Ovary (tissue), 7 donors: ENCODE measurements at regions not wholly inside any gene's neighbourhood (a gene's known extent, or its start where the extent isn't known, plus 50 kb on each side); places are given as distances from the start of the nearest gene placed in this dataset.

ENCODE experiments used
- DNase-seq, 5 donors: peaks; one replicate each; pipeline ENCODE4 v3.0.0-alpha.2; 2019 to 2020
- H3K27ac ChIP-seq, 2 donors: fragments of 200-600 bp; one replicate each; pipeline versions ENCODE4 v1.5.1 to v1.8.0; 2019 to 2022
- H3K27me3 ChIP-seq: fragments of 200-600 bp; one replicate; pipeline ENCODE4 v1.8.0; 2022
- H3K36me3 ChIP-seq: fragments of 200-600 bp; sonication (generic); one replicate; pipeline ENCODE4 v1.5.1; 2019
- H3K4me1 ChIP-seq: one replicate; pipeline ENCODE4 v1.8.1; 2013; ENCODE audit warnings: mild to moderate bottlenecking, moderate library complexity; ENCODE audit not compliant: insufficient read depth
- H3K4me3 ChIP-seq: fragments of 200-600 bp; sonication (generic); one replicate; pipeline ENCODE4 v1.5.1; 2017
- H3K9me3 ChIP-seq, 2 donors: fragments of 200-600 bp in 1 of 2; sonication (generic) in 1 of 2; one replicate each; pipeline versions ENCODE4 v1.5.1 to v1.8.1; 2013 to 2019; ENCODE audit warnings: mild to moderate bottlenecking in 1 of 2, moderate library complexity in 1 of 2
- CTCF ChIP-seq, 3 donors: fragments of 450-650 bp in 2 of 3; fragments of 200-600 bp in 1 of 3; IDR thresholded peaks; one replicate each; pipeline versions ENCODE4 v1.5.1 to v1.8.0; 2016 to 2022; ENCODE audit warnings: antibody characterized with exemption in 3 of 3, mild to moderate bottlenecking in 1 of 3
- EP300 ChIP-seq: sonication (generic); formaldehyde crosslinking; IDR thresholded peaks from one replicate; pipeline ENCODE4 v1.6.1; 2017; ENCODE audit warnings: antibody characterized with exemption
- POLR2A ChIP-seq: fragments of 450-650 bp; IDR thresholded peaks from one replicate; pipeline ENCODE4 v1.6.1; 2017; ENCODE audit warnings: antibody characterized with exemption, mild to moderate bottlenecking, moderate library complexity
- WGBS, 3 donors: extraction: QIAGEN DNeasy Blood & Tissue Kit in 1 of 3; methylation state at CpG; one replicate each; pipeline versions ENCODE4 v1.1.5 to v1.1.7; 2013 to 2017; 5-methylcytosine and 5-hydroxymethylcytosine counted together
- intact Hi-C, 4 donors: fragments of 100-400 bp; cut with DNase I; formaldehyde crosslinking; loops; one replicate each; pipeline versions ENCODE4 v1.11.0 to v1.15.1; 2022 to 2023
- donor health status: DM: no; HTN: no; CAD: no; lungs with moderate emphysema.
- donor health status: DM: no; HTN: no; CAD: no.
- donor health status: Bipolar disorder and iron deficiency.
- donor health status: DM: no; HTN: no; CAD: no.
- donor health status: DM: yes; HTN: yes; CAD: no.

- TF ChIP-seq CTCF (IDR thresholded peaks at IDR 0.05) (no peak), POLR2A (no peak), EP300 (no peak)
- Histone ChIP-seq H3K4me1 (no peaks in the 10 kb centered on the region), H3K27ac (no peak overlapping the region), H3K4me3 (no peak overlapping the region), H3K27me3 (no peaks in the 10 kb centered on the region), H3K9me3 (no peaks in the 10 kb centered on the region), H3K36me3 (no peaks in the 10 kb centered on the region)
- DNase-seq: no peak
- intact Hi-C loops: no loop called here
- WGBS, 3 donors: 39 to 59% (median 50%) methylated on average over 3 of the region's 3 CpGs
Observed at GRCh38 chr14:26992403-26993115, 394.7 kb upstream of the NOVA1 start.

- H3K36me3 ChIP-seq: no peaks in the 10 kb centered on the region
- TF ChIP-seq EP300 (no peak), CTCF (IDR thresholded peaks at IDR 0.05) (no peak), POLR2A (no peak)
- no peak for DNase-seq
- intact Hi-C loops: no loop called here
- no peak overlapping the region for H3K4me3 ChIP-seq
- H3K27ac ChIP-seq: no peak overlapping the region
- 36 to 72% (median 64%) methylated on average over 2 of the region's 2 CpGs for WGBS, 3 donors
- H3K4me1 ChIP-seq: no peaks in the 10 kb centered on the region
- no peaks in the 10 kb centered on the region for H3K9me3 ChIP-seq
- H3K27me3 ChIP-seq: no peaks in the 10 kb centered on the region
Observed at GRCh38 chr14:26993556-26993955, 395.7 kb upstream of the NOVA1 start.

GRCh38 chr14:26995301-26995700, 397.5 kb upstream of the NOVA1 start:
- TF ChIP-seq EP300: no peak
- H3K4me3 ChIP-seq: no peak overlapping the region
- no peak overlapping the region for H3K27ac ChIP-seq
- intact Hi-C loops: no loop called here
- no peaks in the 10 kb centered on the region for H3K36me3 ChIP-seq
- no peaks in the 10 kb centered on the region for H3K4me1 ChIP-seq
- no peaks in the 10 kb centered on the region for H3K9me3 ChIP-seq
- no peaks in the 10 kb centered on the region for H3K27me3 ChIP-seq
- DNase-seq: no peak

- H3K9me3 ChIP-seq: no peaks in the 10 kb centered on the region
- no peaks in the 10 kb centered on the region for H3K36me3 ChIP-seq
- TF ChIP-seq EP300 (no peak), POLR2A (no peak), CTCF (IDR thresholded peaks at IDR 0.05) (no peak)
- H3K27ac ChIP-seq: no peak overlapping the region
- H3K4me1 ChIP-seq: no peaks in the 10 kb centered on the region
- no peaks in the 10 kb centered on the region for H3K27me3 ChIP-seq
- 30 to 45% (median 40%) methylated on average over 2 of the region's 2 CpGs for WGBS, 3 donors
- no peak for DNase-seq
- H3K4me3 ChIP-seq: no peak overlapping the region
- intact Hi-C loops: no loop called here
Observed at GRCh38 chr14:26996246-26996645, 398.4 kb upstream of the NOVA1 start.

DNA sequence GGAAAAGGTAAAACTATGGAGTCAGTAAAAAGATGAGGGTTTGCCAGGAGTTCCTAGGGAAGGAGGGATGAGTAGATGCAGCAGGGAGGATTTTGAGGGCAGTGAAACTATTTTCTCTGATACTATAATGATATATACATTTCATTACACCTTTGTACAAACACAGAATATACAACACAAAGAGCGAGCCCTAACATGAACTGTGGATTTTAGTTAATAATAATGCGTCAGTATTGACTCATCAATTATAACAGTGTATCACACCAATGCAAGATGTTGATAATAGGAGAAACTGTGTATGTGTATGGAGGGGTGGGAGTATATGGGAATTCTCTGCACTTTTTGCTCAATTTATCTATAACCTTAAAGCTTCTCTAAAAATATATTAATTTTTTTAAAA, 404.3 kb upstream of the NOVA1 start:
- H3K27ac ChIP-seq: no peak overlapping the region
- intact Hi-C loops: no loop called here
- H3K27me3 ChIP-seq: no peaks in the 10 kb centered on the region
- H3K36me3 ChIP-seq: no peaks in the 10 kb centered on the region
- no peaks in the 10 kb centered on the region for H3K9me3 ChIP-seq
- no peak overlapping the region for H3K4me3 ChIP-seq
- WGBS, 3 donors: 95 to 96% (median 95%) methylated on average over 2 of the region's 2 CpGs
- no peaks in the 10 kb centered on the region for H3K4me1 ChIP-seq
- no peak for DNase-seq
- no peak for TF ChIP-seq POLR2A
- TF ChIP-seq CTCF (IDR thresholded peaks at IDR 0.05): no peak
- TF ChIP-seq EP300: no peak
